DMS53 treated with DMSO at 0.1 percent for 48 hours (cell line): ENCODE measurements at regions not wholly inside any gene's neighbourhood (a gene's known extent, or its start where the extent isn't known, plus 50 kb on each side); places are given as distances from the start of the nearest gene placed in this dataset.
"Not testable (repeated sequence)": the region's sequence is repeated elsewhere in the genome, so short reads cannot be mapped to it uniquely, and the experiment has no call there.

Experiments used
- DNase-seq: peaks from one replicate; lab custom pipeline; 2025; ENCODE audit not compliant: unreplicated experiment; lab: John Stamatoyannopoulos, UW

DNA sequence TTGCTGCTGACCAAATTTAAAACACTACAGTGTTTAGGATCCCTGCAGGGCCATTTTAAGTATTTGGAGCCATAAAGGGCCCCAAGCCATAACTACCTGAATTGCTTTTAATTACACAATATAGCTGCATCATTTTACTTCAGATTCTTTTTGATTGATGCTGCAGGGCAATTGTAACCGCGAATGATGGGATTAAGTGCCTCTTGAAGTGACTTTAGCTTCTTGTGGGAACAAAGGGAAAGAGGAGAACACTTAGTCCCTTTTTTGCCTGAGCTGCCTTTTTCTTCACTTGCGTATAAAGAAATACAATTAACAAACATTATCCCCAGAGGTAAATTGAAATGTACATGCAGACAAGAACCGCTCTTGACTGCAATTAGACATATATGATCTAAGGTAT is 228.5 kb downstream of the ZIC5 start:
- DNase-seq: no peak

DNA sequence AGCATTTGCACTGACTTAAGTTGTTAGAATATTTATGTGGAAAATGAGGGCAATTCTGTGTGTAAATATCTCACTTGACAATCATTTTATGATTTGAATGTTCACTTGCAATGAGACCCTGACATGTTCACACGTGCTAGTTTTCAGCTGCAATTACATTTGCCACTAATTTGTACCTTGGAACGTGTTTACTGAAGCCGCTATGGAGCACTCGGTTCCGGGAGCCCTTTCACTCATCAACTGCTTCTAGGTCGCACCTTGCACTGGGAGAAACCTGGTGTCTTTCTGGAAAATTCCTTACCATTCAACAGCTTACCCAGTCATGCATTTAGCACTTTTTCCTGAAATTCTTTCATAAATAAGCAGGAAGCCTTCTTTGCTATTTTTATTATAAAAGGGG is 229.6 kb downstream of the ZIC5 start:
- no peak for DNase-seq

DNA sequence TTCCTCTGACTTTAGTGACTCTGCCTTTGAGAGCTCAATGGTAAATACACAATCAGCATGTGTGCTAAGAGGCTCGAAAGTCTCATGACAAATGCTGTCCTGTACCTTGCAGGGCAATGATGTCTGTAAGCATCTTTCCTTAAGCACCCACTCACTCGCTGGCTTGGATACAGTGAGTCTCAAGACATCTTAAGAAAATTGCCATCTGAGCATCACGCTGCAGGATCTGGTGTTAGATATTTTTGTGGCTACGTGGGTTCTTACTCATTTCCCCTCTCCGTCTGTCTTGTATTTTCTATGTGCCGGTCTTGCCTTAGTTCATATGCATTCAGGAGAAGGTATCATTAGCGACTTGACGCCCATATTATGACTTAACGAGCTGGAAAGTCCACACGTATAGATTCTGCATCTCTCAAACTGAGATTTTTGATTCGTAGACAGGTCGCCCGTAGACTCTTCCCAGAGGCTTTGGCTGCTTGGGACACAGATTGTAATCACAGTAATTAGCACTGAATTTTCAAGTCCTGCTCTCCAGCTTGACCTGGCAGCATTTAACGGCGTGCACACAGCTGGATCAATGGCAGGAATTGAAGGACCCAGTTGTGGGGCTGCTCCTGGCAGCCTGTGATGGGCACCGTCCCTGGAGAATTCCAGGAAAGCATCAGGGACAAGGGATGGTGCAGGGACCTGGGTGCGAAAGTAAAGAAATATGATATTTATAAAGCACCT is 231.2 kb downstream of the ZIC5 start:
- DNase-seq: no peak

DNA sequence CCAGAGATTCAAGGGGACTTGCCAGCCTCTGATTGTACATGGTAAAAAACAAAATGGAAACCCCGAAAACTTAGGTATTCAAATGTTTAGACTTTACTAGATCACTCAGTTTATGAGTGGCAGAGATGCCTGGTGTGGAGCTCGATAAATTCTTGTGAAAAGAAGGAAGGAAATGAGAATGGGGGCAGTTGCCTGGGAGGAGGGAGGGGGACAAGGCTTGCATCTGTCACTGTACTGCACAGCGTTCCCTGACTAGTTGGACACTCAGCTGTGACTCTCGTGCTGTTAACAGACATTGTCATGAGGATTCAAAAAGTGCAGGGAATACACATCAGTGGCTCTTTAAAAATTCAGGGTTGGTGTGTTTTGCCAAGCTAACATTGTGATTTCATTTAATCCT is 232.9 kb downstream of the ZIC5 start:
- no peak for DNase-seq

DNA sequence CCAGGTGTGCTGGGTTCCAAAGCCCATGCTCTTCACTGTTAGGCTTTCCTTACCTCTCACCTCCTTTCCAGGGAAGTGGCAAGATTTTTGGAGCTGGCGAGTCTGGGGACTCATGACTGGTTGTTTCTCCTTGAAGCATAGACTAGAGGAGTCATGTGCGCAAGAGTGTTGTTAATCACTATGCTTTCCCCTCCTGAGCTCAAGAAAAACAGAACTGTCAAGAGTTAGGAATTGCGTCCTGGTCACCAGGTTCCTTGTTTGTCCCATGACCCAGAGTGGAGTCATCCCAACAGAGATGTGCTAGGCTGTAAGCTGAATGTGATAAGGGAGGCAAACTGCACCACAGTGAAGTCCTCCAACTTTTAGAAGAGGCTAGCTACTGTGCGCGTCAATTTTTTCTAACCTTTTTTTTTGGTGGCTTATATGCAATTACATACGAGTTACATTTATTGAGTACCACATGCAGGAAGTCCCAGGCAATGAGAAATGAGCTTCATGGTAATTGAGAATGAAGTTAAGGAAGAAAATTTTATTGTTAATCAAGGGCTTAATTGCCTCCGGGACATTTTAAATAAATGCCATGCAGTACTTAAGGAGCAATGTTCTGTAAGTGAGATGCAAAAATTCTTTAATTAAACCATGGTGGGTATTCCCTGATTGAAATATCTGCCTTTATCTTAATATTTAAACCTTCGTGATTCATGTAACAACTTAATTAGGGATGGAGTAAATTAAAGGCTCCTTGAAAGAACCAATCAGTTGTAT is 233.9 kb downstream of the ZIC5 start:
- DNase-seq: no peak

DNA sequence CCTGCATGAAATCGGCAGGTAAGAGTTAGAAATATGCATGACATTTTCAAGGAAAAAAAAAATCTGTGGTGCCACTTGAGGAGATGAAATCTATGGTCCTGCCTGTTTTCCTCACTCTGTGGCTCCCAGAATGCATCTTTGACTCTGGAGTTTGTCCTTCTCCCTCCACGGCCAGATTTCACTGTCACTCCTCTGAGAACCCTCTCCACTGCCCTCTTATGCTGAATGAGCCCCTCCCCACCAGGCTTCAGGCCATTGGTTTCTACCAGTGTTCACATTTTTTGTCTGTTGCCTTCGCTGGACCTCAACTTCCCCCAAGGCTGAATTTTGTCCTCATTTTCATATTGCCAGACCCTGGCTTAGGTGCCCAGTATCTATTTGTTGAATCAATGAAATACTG is 235.0 kb downstream of the ZIC5 start:
- DNase-seq: no peak

DNA sequence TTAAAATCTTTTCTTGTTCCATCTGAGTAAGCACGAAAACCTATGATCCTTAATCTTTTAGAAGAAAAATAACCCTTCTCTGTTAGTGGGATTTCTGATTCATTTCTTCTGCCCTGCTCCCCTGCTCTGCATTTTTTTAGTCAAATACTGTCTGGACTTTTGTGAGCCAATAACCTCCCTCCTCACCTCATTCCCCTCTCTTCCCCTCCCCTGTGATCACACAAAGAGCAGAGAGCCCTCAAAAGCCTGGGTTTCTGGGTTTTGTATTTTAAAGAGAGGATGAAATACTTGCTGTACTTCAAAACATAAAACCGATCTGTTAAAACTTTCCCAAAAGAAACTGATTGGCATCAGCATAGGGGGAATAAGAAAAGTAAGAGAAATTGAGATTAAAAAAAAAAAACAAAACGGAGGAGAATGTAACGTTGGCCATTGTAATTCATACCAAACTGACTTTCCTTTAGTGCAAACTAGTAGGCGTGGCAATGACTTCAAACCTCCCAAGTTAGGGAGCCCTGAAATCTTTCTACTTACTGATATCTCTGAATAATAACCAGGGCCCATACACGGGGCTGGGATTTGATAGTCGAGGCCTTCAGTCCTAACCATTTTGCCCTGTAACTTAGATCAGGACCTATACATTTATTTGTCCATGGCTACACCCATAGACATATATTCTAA is 232.9 kb downstream of the TM9SF2 start:
- no peak for DNase-seq

DNA sequence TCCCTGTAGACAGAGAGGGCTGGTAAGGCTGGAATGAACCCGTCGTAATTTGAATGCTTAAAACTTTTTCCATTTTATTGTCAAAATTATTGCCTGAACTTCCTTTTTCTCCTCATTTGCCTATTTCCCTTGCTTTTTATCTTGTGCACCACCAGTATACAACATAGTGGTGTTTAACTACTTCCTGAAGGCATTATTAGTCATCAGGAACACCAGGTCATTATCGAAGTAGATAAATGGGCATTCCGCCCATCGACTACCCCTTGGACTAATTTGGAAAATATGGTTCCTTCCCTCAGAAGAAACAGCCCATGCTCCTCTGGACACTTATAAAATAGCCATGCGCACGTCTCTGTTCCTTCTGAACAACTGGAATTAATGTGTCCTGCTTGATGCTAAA is 232.1 kb downstream of the TM9SF2 start:
- no peak for DNase-seq

DNA sequence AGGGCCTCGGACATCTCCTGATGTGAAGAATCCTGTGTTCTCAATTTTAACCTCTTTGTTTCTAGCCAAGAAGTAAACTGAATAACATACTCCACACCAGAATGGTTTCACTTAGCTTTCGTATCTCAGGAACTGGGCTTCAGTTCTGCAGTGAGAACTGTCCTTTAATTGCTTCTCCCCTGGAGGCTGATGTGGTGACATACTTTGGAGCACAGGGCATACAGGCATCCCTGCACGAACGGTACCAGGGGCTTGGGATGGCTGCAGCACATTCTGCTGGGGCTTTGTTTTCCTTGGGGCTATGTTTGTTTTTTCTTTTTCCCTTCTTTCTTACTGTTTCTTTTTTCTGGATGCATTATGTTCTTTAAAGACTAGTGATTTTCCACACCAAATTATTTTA is 230.5 kb downstream of the TM9SF2 start:
- no peak for DNase-seq

DNA sequence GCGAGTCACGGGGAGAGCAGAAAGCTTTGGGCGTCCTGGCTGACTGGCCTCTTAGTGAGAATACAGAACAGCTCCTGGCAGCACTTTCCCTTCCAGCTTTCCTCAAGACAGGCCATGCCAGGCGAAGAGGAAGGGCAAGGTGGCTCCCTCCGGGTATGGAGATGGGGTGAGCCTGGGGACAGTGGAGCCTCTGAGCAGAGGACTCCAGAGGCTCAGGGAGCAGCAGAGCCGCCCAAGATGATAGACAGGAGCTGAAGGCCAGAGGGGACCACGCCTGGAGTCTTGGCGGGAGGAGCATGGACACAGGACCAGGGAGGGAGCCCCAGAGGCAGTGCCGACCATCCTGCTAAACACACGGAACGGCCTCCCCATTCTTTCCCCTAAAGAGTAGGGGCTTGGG is 229.1 kb downstream of the TM9SF2 start:
- DNase-seq: no peak

DNA sequence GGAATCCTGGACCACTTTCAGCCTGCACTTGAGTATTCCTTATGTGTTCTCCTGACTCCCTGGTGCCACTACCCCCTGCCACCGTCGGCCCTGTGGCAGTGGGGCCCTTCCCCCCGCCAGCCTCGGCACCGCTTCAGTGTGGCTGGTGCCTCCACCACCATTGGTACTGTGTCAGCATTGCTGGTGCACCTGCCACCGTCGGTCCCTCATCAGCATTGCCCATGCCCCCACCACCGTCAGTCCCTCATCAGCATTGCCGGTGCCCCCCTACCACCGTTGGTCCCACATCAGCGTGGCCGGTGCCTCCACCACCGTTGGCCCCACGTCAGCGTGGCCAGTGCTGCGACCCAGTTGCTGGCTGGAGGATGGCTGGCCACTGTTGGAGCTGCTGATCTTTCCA is 228.5 kb downstream of the TM9SF2 start:
- no peak for DNase-seq

DNA sequence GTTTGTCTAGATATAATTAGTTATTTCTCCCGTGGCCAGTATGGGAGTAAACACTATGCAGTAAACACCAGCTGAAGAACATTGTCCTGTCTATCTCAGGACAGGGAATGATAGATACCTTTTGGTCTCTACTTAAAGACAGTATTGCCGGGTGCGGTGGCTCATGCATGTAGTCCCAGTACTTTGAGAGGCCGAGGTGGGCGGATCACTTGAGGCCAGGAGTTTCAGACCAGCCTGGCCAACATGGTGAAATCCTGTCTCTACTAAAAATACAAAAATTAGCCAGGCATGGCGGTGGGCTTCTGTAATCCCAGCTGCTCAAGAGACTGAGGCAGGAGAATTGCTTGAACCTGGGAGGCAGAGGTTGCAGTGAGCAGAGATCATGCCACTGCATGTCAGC is 226.4 kb downstream of the TM9SF2 start:
- not testable (repeated sequence) for DNase-seq

DNA sequence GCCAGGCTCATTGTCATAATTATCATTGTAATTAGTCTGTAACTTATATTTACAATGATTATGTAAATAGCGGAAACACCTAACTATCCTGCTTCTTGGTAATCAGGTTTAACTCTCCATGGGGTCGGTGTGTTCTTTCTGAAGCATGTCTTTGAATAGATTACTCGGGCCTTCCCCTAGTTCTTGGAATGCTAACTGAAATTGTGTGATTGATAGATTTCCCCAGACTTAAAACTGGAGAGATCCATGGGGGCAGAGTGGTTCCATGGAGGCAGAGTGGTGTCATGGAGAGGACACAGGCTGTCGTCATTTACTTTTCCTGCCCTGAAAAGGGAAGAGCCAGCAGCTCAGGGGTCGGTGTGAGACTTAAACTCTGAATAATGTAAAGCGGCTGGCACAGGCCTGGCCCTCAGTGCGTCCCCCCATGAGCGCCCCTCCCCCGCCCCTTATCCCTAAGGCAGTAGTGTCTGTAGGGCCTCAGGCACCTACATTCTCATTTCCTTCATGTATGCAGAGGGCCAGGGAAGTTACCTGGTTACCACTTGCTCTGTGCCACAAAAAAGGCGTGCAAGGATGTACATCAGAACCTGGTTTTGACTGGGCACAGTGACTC is 225.1 kb downstream of the TM9SF2 start:
- DNase-seq: no peak

DNA sequence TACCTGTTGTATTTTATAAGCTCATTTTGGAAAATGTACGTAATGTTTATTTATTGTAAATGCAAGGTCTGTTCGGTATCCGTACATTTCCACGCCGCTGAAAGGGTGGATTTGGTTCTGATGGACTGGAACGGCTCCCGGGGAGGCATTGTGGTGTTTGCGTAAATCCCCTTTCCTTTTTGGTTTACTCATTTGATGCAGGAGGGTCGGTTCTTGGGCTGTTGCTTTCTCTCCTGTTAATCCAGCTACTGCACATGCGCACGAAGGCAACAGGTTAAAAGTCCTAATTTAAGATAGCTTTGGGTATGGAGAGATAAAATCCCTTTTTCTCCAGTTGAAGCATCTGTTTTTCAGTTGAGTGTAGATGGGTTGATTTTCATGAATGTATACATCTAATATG is 224.4 kb downstream of the TM9SF2 start:
- no peak for DNase-seq

DNA sequence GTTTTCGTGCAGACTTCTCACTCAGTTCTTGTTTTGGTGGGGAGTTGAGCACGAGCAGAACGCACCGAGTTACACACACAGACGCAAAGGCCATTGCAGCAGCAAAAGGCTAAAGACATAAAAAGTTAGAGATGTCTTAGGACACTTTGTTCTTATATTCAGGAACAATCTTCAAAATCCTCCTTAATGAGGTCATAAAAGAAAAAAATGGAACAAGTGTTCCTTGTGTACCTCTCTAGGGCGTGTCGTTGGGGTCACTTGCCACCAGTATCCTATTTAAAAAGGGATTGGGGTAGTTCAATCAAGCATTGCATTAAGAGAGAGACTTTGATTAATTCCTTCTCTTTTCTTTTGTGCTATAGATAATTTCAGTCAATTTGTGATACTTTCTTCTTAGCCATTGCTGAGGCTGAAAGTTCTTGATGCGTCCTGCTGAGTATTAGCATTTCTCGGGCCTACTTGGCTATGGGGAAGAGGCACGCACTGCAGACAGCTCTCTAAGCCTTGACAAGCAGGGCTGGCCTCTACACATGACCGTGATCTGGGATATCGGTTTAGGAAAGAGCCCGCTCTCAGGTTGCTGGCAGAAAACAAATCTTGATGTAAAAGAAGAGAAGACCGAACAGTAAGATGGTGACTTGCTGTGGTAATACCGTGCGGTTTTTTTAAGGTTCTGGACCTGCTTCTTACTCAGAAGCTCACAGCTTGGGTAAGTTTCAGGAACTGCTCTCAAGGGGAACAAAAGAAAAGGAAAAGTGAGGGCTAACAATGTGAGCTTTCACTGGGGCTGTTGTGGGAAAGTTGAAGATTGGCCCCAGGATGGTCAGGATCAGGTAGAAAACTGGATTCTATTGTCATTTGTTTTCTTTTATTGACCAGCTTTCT is 223.6 kb downstream of the TM9SF2 start:
- no peak for DNase-seq

DNA sequence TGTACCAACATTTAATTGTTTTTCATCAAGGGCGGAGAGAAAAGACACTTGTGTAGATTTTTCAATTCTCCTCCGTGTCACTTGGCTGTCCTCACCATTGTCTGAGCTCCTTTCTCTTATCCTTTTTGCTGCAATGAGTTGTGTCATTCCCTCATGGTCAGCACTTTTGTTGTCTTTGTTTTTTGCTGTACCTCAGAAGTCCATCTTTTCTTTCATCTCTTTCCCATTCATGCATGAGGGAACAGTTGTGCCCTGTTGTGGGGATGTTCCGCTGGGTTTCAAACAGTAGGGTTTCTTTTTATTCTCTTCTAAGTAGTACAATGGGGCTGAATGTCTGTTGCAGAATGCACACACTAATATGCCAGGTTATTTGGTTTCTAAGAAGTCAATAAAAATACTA is 222.6 kb downstream of the TM9SF2 start:
- DNase-seq: no peak

DNA sequence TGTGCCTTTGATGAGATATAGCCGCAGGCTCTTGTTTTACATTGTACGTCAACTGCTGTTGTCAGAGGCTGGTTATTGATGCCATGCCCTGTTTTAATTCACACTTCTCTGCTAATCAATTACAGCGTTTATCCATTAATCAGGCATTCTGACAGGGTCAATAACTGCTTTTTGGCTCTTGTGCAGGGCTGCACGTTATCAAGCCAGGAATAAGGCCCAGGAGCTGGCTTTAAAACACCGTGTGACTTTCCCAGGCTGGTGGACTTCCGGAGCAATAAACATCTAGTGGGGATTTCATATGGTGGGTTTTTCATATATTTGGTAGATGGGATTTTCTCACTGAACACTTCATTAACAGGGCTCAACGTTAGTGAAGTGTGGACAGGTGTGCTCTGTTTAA is 221.7 kb downstream of the TM9SF2 start:
- no peak for DNase-seq

DNA sequence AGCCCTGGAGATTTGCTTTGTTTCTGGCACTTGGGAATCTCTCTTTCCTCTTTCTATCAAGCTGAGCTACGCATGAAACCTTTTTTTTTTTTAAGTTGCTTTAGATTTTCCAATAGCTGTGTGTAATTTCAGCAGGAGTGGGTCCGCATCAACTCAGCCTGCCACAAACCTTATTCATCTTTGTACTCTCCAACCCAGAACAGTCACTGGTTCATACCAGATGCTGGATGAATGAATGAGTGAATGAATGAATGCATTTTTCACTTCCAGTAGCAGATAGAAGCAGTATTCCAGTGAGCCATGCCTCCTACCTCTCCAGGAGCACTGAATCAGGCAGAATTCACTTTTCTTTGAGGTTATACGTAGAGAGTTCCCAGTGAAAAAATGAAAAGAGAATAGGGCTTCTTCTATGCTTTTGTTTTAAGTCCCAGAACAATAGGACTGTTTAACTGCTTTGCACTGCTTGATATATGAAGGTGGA is 221.1 kb downstream of the TM9SF2 start:
- no peak for DNase-seq

DNA sequence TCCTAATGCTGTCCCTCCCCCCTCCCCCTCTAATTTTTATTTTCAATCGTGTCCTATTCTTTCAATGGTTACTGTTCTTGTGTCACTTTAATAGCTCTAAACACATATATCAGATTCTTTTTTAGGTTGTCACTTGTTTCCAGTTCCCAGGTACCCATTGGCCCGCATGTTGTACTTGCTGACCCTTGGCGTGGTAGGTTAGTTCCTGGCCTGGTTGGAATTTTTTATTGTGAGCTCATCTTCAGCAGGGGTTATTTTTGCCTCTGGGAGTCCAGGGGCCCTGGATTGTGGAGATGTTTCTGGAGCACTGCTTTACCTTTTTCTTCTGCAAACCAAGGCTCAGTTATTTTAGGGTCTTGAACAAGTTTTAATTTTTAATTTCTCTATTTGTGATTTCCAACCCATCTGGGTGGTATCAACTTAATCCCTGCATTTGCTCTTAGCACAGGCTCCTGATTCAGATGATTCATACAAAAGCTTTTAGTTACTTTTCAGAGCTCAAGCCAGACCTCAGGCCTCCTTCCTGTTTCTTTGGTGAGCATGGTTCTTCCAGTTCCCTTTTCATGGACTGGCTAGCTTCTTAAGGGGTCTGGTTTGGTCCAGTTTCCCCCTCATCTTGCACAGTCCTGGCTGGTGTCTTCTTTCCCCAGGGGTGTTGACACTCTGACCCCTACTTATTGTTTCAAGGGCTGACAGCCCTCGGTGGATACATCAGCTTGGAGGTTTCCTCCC is 220.5 kb downstream of the TM9SF2 start:
- no peak for DNase-seq
